Bronchial epithelial cell (primary cell): ENCODE measurements at regions not wholly inside any gene's neighbourhood (a gene's known extent, or its start where the extent isn't known, plus 50 kb on each side); places are given as distances from the start of the nearest gene placed in this dataset.
A peak's percentile ranks its signal among the peaks of the same experiment; 100 is the strongest.

Experiments used
- DNase-seq: peaks from one replicate; pipeline ENCODE4 v3.0.0-alpha.2; 2010; ENCODE audit warnings: low read depth
- FAIRE-seq: peaks from 2 replicates; lab custom pipeline; 2011; peaks lifted over from hg19 to GRCh38; lab: Jason Lieb, UNC
- H3K27me3 ChIP-seq: 2 replicates; pipeline ENCODE4 v1.5.1; 2011; ENCODE audit warnings: low read length; ENCODE audit not compliant: control insufficient read depth, insufficient read depth
- H3K36me3 ChIP-seq: 2 replicates; pipeline ENCODE4 v1.5.1; 2011; ENCODE audit warnings: low read length; ENCODE audit not compliant: control insufficient read depth, insufficient read depth
- H3K4me3 ChIP-seq: 2 replicates; pipeline ENCODE4 v1.5.1; 2011; ENCODE audit warnings: mild to moderate bottlenecking, low read depth, low read length, control low read depth
- TF ChIP-seq, protein P1 (sequence below): IDR thresholded peaks from 2 replicates; pipeline ENCODE4 v1.5.1; 2011; ENCODE audit warnings: mild to moderate bottlenecking, moderate library complexity, low read length, control low read depth, inconsistent platforms; ENCODE audit not compliant: insufficient read depth, severe bottlenecking

DNA sequence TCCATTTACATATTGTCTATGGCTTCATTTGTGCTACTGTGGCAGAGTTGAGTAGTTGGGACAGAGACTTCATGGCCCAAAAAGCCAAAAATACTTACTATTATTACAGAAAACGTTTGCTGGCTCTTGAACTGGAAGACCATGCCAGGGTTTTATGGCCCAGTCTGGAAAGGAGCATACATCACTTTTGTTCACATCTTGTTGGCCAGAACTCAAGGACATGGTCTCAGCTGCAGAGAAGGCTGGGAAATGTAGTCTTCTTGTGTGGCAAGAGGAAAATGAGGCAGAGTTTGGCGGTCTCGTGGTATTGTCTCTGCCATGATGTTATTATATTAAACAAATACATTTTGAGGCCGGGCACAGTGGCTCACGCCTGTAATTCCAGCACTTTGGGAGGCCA lies 509.6 kb downstream of the MED13L start:
- DNase-seq: no peak
- Histone ChIP-seq H3K4me3 (no peak overlapping the region), H3K27me3 (no peaks in the 10 kb centered on the region), H3K36me3 (no peaks in the 10 kb centered on the region)
- TF ChIP-seq, protein P1, sequence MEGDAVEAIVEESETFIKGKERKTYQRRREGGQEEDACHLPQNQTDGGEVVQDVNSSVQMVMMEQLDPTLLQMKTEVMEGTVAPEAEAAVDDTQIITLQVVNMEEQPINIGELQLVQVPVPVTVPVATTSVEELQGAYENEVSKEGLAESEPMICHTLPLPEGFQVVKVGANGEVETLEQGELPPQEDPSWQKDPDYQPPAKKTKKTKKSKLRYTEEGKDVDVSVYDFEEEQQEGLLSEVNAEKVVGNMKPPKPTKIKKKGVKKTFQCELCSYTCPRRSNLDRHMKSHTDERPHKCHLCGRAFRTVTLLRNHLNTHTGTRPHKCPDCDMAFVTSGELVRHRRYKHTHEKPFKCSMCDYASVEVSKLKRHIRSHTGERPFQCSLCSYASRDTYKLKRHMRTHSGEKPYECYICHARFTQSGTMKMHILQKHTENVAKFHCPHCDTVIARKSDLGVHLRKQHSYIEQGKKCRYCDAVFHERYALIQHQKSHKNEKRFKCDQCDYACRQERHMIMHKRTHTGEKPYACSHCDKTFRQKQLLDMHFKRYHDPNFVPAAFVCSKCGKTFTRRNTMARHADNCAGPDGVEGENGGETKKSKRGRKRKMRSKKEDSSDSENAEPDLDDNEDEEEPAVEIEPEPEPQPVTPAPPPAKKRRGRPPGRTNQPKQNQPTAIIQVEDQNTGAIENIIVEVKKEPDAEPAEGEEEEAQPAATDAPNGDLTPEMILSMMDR: no peak
- no peak for FAIRE-seq

DNA sequence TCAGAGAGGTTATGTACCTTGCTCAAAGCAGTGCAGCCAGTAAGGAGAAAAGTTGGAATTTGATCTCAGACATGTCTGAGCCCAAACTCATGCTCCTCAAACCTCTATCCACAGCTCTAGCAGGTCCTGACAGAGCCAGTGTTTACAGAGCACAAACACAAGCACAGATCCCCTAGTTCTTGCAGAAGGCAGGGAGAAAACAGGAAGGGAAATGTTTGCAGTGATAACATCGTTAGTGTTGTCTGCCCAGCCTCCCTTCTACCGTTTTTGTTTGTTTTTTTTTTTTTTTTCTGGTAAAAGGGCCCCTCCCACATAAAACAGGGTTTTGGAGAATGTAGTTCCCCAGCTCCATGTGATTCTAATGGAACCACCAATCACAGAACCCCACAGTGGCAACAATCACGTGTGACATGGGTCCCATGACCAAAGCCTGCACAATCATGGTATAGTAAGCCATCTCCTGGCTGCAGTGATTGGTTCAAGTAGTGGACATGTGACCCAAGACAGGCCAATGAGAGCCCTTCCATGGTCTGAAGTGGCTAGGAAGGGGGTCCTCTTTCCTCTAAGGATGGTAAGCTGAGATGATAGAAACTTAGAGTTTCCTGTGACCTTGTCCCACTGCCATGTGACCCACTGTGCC lies 513.4 kb downstream of the MED13L start:
- FAIRE-seq (no peak), DNase-seq (peak; percentile 39)
- Histone ChIP-seq H3K36me3 (no peaks in the 10 kb centered on the region), H3K27me3 (no peaks in the 10 kb centered on the region), H3K4me3 (no peak overlapping the region)
- TF ChIP-seq, protein P1: no peak

DNA sequence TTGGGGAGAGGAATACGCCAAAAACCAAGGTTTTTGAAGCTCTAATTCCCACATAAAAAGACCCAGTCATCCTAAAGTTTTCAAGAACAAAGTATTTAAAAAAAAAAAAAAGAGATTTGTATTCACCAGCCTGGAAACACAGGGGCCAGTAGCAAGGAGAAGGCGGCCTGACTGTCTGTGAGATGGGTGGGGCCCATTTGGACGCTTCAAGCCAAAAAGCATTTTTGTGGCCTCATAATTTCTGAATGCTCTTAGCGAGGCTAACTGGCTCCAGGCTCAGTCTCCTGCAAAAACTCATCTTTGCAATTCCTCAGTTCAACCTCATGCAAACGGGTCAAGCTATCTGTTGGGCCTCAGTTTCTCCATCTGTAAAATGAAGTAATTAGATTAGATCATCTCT lies 514.1 kb downstream of the MED13L start:
- FAIRE-seq: no peak
- no peaks in the 10 kb centered on the region for H3K27me3 ChIP-seq
- no peaks in the 10 kb centered on the region for H3K36me3 ChIP-seq
- DNase-seq: no peak
- TF ChIP-seq, protein P1: no peak
- no peak overlapping the region for H3K4me3 ChIP-seq

DNA sequence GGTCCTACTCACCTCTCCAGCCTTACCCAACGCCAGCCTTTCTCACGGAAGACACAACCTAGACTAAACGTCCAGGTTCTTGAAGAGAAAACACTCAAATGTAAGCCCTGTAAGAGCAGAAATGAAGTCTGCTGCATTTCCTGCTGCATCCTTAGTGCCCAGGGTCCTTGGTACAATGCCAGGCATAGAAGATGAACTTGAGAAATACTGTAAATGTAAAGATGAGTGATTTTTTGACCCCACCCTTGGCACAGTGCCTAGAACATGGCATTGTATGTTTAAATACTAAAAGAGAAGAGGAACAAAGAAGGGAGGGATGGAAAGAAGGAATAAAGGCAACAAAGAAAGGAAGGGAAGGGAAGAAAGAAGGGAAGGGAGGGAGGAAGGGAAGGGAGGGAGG lies 514.6 kb downstream of the MED13L start:
- no peak for DNase-seq
- TF ChIP-seq, protein P1: no peak
- FAIRE-seq: no peak
- Histone ChIP-seq H3K27me3 (no peaks in the 10 kb centered on the region), H3K36me3 (no peaks in the 10 kb centered on the region), H3K4me3 (no peak overlapping the region)

DNA sequence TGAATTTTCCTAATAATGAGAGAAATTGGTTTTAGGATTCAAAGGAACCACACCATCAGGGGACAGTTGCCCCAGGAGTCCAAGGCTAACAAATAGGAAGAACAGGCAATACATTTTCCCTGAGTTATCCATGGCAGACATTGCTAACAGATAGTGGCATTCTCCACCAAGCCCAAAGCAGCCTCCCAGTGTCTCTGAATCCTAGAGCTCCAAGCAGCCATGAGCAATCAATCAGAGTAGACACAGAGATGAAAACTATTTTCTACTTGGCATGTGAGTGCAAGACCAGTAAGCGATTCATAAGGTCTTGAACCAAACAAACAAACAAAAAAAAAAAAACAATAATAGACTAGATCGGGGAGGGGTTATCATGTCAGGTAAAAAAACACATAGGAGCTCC lies 515.7 kb downstream of the MED13L start:
- FAIRE-seq (no peak), DNase-seq (no peak)
- Histone ChIP-seq H3K27me3 (no peaks in the 10 kb centered on the region), H3K4me3 (no peak overlapping the region), H3K36me3 (no peaks in the 10 kb centered on the region)
- TF ChIP-seq, protein P1: no peak

DNA sequence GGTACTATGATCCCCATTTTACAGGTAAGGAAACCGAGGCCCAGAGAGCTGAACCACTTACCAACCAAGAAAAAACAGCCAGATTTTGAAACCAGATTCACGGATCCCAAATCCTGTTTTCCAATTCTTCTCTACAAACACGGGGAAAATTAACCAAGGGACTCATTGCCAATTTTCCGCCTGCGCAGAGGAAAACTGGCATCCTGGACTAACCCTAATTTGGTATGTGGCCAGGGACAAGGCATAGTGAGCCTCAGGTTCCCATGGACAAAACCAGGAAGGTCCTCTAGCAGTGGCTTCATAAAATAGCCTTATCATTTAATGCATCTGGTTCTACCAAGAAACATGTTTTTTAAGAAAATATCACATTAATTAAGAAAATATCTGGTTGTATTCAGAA lies 517.3 kb downstream of the MED13L start:
- Histone ChIP-seq H3K4me3 (no peak overlapping the region), H3K36me3 (no peaks in the 10 kb centered on the region), H3K27me3 (peaks cover 1% of the 10 kb centered on the region)
- DNase-seq (no peak), FAIRE-seq (no peak)
- TF ChIP-seq, protein P1: no peak
